Gastroesophageal sphincter (tissue), 3 donors: ENCODE measurements at regions not wholly inside any gene's neighbourhood (a gene's known extent, or its start where the extent isn't known, plus 50 kb on each side); places are given as distances from the start of the nearest gene placed in this dataset.

Source experiments
- CTCF ChIP-seq, 4 experiments: fragments of 200-600 bp in 2 of 4; fragments of 450-650 bp in 2 of 4; sonication (generic) in 1 of 4; IDR thresholded peaks; one replicate each; pipeline ENCODE4 v1.5.1; 2017 to 2019; ENCODE audit warnings: antibody characterized with exemption in 4 of 4, mild to moderate bottlenecking in 2 of 4, moderate library complexity in 2 of 4
- EP300 ChIP-seq: sonication (generic); formaldehyde crosslinking; IDR thresholded peaks from one replicate; pipeline ENCODE4 v1.6.1; 2017; ENCODE audit warnings: antibody characterized with exemption, mild to moderate bottlenecking
- POLR2A ChIP-seq, 2 donors: fragments of 450-650 bp; IDR thresholded peaks; one replicate each; pipeline ENCODE4 v1.6.1; 2017; ENCODE audit warnings: antibody characterized with exemption in 2 of 2, mild to moderate bottlenecking in 2 of 2, moderate library complexity in 1 of 2

DNA sequence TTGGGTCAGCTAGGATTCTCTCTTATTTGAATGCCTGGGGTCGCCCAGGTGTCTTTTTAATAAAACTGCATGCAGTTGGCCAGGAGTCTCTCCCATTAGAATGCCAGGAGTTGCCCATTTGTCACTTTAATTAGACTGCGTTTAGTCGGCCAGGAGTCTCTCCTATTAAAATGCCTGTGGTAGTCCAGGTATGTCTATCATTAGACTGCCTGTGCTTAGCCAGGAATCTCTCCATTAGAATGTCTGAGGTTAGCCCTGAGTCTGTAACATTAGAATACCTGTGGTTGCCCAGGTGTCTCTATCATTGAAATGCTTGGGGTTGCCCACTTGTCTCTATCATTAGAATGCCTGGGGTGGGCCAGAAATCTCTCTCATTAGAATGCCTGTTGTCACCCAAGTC, 1470.9 kb downstream of the UQCRFS1 start:
- TF ChIP-seq CTCF (IDR thresholded peaks at IDR 0.05) (no peak), EP300 (no peak), POLR2A (IDR thresholded peaks at IDR 0.05) (no peak)
